ENCODE measurements at regions not wholly inside any gene's neighbourhood (a gene's known extent, or its start where the extent isn't known, plus 50 kb on each side); places are given as distances from the start of the nearest gene placed in this dataset.

GRCh38 chr14:97571201-97571600, 774.0 kb downstream of the VRK1 start:
- ChIA-PET CTCF (no interaction called here), POLR2A (no interaction called here)
- no peak for TF ChIP-seq CTCF (IDR thresholded peaks at IDR 0.05; ENCODE audit: insufficient read depth, low read length, missing control alignments)
- DNase-seq (ENCODE audit: low read depth, low spot score), result no peak
- H3K4me3 ChIP-seq (ENCODE audit: low read depth, low read length), result no peak overlapping the region

- POLR2A ChIA-PET, result no interaction called here
- DNase-seq (ENCODE audit: low read depth, low spot score), result no peak
- CTCF ChIA-PET, result no interaction called here
- no peak overlapping the region for H3K4me3 ChIP-seq (ENCODE audit: low read depth, low read length)
- TF ChIP-seq CTCF (IDR thresholded peaks at IDR 0.05; ENCODE audit: insufficient read depth, low read length, missing control alignments), result no peak
These were observed 774.8 kb downstream of the VRK1 start for GRCh38 chr14:97571866-97572555.

- no peak for DNase-seq (ENCODE audit: low read depth, low spot score)
- CTCF ChIA-PET, result no interaction called here
- TF ChIP-seq CTCF (IDR thresholded peaks at IDR 0.05; ENCODE audit: insufficient read depth, low read length, missing control alignments), result no peak
- POLR2A ChIA-PET, result no interaction called here
- no peak overlapping the region for H3K4me3 ChIP-seq (ENCODE audit: low read depth, low read length)
These were observed 775.6 kb downstream of the VRK1 start for GRCh38 chr14:97572583-97573458.

- POLR2A ChIA-PET, result no interaction called here
- no peak for TF ChIP-seq CTCF (IDR thresholded peaks at IDR 0.05; ENCODE audit: insufficient read depth, low read length, missing control alignments)
- CTCF ChIA-PET, result no interaction called here
These were observed 778.5 kb downstream of the VRK1 start for GRCh38 chr14:97575677-97576076.

GRCh38 chr14:97578982-97579548, 781.9 kb downstream of the VRK1 start:
- no peak for TF ChIP-seq CTCF (IDR thresholded peaks at IDR 0.05; ENCODE audit: insufficient read depth, low read length, missing control alignments)
- POLR2A ChIA-PET, result no interaction called here
- no peak for DNase-seq (ENCODE audit: low read depth, low spot score)
- CTCF ChIA-PET, result no interaction called here
- no peak overlapping the region for H3K4me3 ChIP-seq (ENCODE audit: low read depth, low read length)

More at GRCh38 chr14:97575677-97576076, 778.5 kb downstream of the VRK1 start:
- DNase-seq (ENCODE audit: low read depth, low spot score), result no peak
- H3K4me3 ChIP-seq (ENCODE audit: low read depth, low read length), result no peak overlapping the region

- CTCF ChIA-PET, result no interaction called here
- DNase-seq (ENCODE audit: low read depth, low spot score), result no peak
- no peak for TF ChIP-seq CTCF (IDR thresholded peaks at IDR 0.05; ENCODE audit: insufficient read depth, low read length, missing control alignments)
- POLR2A ChIA-PET, result no interaction called here
- H3K4me3 ChIP-seq (ENCODE audit: low read depth, low read length), result no peak overlapping the region
These were observed 783.8 kb downstream of the VRK1 start for GRCh38 chr14:97581016-97581415.

Measured in AG04449 (cell line).